ENCODE measurements at regions not wholly inside any gene's neighbourhood (a gene's known extent, or its start where the extent isn't known, plus 50 kb on each side); places are given as distances from the start of the nearest gene placed in this dataset.

DNA sequence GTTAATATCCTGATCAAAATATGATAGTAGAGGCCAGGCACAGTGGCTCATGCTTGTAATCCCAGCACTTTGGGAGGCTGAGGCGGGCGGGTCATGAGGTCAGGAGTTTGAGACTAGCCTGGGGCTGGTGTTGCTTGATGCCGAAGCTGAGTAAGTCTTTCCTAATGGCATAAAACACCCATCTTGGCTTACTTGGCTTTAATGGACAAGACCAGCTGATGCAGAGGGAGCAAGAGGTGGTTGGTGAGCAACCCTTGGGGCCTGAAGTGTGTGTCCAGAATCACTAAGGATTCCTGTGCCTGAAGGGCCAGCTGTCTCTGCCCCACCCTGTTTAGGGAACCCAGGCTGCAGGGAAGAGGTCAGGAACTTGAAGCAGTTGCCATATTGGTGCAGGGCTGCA, 217.2 kb downstream of the ARL4C start:
- TF ChIP-seq, protein P1, sequence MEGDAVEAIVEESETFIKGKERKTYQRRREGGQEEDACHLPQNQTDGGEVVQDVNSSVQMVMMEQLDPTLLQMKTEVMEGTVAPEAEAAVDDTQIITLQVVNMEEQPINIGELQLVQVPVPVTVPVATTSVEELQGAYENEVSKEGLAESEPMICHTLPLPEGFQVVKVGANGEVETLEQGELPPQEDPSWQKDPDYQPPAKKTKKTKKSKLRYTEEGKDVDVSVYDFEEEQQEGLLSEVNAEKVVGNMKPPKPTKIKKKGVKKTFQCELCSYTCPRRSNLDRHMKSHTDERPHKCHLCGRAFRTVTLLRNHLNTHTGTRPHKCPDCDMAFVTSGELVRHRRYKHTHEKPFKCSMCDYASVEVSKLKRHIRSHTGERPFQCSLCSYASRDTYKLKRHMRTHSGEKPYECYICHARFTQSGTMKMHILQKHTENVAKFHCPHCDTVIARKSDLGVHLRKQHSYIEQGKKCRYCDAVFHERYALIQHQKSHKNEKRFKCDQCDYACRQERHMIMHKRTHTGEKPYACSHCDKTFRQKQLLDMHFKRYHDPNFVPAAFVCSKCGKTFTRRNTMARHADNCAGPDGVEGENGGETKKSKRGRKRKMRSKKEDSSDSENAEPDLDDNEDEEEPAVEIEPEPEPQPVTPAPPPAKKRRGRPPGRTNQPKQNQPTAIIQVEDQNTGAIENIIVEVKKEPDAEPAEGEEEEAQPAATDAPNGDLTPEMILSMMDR (IDR thresholded peaks at IDR 0.05), result no peak
- TF ChIP-seq POLR2A (IDR thresholded peaks at IDR 0.05), result no peak

Data from transverse colon (tissue), 3 donors.